Middle frontal gyrus (tissue), 1 donor: ENCODE measurements at regions not wholly inside any gene's neighbourhood (a gene's known extent, or its start where the extent isn't known, plus 50 kb on each side); places are given as distances from the start of the nearest gene placed in this dataset.
"Not testable (repeated sequence)": the region's sequence is repeated elsewhere in the genome, so short reads cannot be mapped to it uniquely, and the experiment has no call there.

ENCODE experiments used
- DNase-seq: peaks from one replicate; pipeline ENCODE4 v3.0.0-alpha.2; 2015; ENCODE audit warnings: low spot score; ENCODE audit errors: extremely low spot score

- DNase-seq = no peak
Measured at GRCh38 chr6:114713690-114714089, 370.9 kb upstream of the HS3ST5 start.

GRCh38 chr6:114712129-114712662 is 369.4 kb upstream of the HS3ST5 start:
- no peak for DNase-seq

- no peak for DNase-seq
Measured at GRCh38 chr6:114707081-114707620, 364.3 kb upstream of the HS3ST5 start.

- no peak for DNase-seq
Measured at GRCh38 chr6:114690625-114691024, 347.8 kb upstream of the HS3ST5 start.

- no peak for DNase-seq
Measured at GRCh38 chr6:114659513-114659912, 316.7 kb upstream of the HS3ST5 start.

- no peak for DNase-seq
Measured at GRCh38 chr6:114651611-114652010, 308.8 kb upstream of the HS3ST5 start.

GRCh38 chr6:114650891-114651290 is 308.1 kb upstream of the HS3ST5 start:
- DNase-seq = no peak

GRCh38 chr6:114649298-114649697 is 306.5 kb upstream of the HS3ST5 start:
- no peak for DNase-seq

GRCh38 chr6:114648847-114649246 is 306.0 kb upstream of the HS3ST5 start:
- DNase-seq = no peak

GRCh38 chr6:114638341-114638740 is 295.5 kb upstream of the HS3ST5 start:
- no peak for DNase-seq

GRCh38 chr6:114634016-114634415 is 291.2 kb upstream of the HS3ST5 start:
- no peak for DNase-seq

GRCh38 chr6:114626226-114626625 is 283.4 kb upstream of the HS3ST5 start:
- not testable (repeated sequence) for DNase-seq

GRCh38 chr6:114619621-114620200 is 276.9 kb upstream of the HS3ST5 start:
- no peak for DNase-seq

- DNase-seq = no peak
Measured at GRCh38 chr6:114611696-114612095, 268.9 kb upstream of the HS3ST5 start.

GRCh38 chr6:114608091-114608490 is 265.3 kb upstream of the HS3ST5 start:
- DNase-seq = no peak

GRCh38 chr6:114605656-114606055 is 262.8 kb upstream of the HS3ST5 start:
- no peak for DNase-seq

- DNase-seq = no peak
Measured at GRCh38 chr6:114600381-114600780, 257.6 kb upstream of the HS3ST5 start.

GRCh38 chr6:114595591-114595990 is 252.8 kb upstream of the HS3ST5 start:
- DNase-seq = no peak

- DNase-seq = no peak
Measured at GRCh38 chr6:114595186-114595585, 252.4 kb upstream of the HS3ST5 start.

- DNase-seq = no peak
Measured at GRCh38 chr6:114592506-114592905, 249.7 kb upstream of the HS3ST5 start.

- DNase-seq = no peak
Measured at GRCh38 chr6:114588726-114589125, 245.9 kb upstream of the HS3ST5 start.

GRCh38 chr6:114586298-114586697 is 243.5 kb upstream of the HS3ST5 start:
- DNase-seq = no peak

- DNase-seq = no peak
Measured at GRCh38 chr6:114581293-114581692, 238.5 kb upstream of the HS3ST5 start.
